IPS DF 6.9 (cell line): ENCODE measurements at regions not wholly inside any gene's neighbourhood (a gene's known extent, or its start where the extent isn't known, plus 50 kb on each side); places are given as distances from the start of the nearest gene placed in this dataset.

Source experiments
- DNase-seq: peaks from one replicate; pipeline ENCODE4 v3.0.0-alpha.2; 2013; ENCODE audit warnings: low read depth, low spot score
- H3K27ac ChIP-seq: one replicate; pipeline ENCODE4 v1.5.1; 2013; ENCODE audit warnings: low read length, control low read depth
- H3K27me3 ChIP-seq: 2 replicates; pipeline ENCODE4 v1.6.1; 2013; ENCODE audit warnings: mild to moderate bottlenecking, low read length; ENCODE audit not compliant: control insufficient read depth, insufficient read depth
- H3K36me3 ChIP-seq: 2 replicates; pipeline ENCODE4 v1.6.1; 2013; ENCODE audit warnings: low read length; ENCODE audit not compliant: control insufficient read depth, insufficient read depth
- H3K4me1 ChIP-seq: 2 replicates; pipeline ENCODE4 v1.6.1; 2013; ENCODE audit warnings: low read length; ENCODE audit not compliant: control insufficient read depth, insufficient read depth
- H3K4me3 ChIP-seq: 2 replicates; pipeline ENCODE4 v1.5.1; 2013; ENCODE audit warnings: mild to moderate bottlenecking, low read length
- H3K9me3 ChIP-seq: 2 replicates; pipeline ENCODE4 v1.6.1; 2013; ENCODE audit warnings: low read length, inconsistent platforms; ENCODE audit not compliant: control insufficient read depth, insufficient read depth
- whole genome bisulfite sequencing: extraction: QIAGEN DNeasy Blood & Tissue Kit; methylation state at CpG from one replicate; pipeline ENCODE4 v1.1.7; 2013; ENCODE audit warnings: mixed read lengths, missing lambda C conversion rate; ENCODE audit not compliant: insufficient read length, insufficient coverage; 5-methylcytosine and 5-hydroxymethylcytosine counted together

DNA sequence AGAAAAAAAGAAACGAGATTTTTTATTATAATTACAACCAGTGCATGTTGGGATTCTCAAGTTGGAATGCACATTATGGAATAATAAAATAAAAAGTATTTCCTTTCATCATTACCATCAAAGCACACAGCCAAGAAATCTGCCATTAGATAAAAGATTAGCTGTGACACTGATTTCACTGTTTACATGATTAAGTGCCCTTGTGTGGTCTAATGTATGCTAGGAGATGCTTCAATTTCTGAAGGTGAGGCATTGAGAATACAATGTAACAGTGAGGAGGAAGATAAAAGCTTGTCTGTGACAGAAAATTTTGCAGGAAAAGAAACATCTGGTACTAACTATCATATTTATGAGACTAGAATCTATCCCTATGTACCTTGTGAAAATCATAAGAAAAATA is 409.7 kb upstream of the PRMT6 start:
- H3K27ac ChIP-seq: no peak overlapping the region
- no CpG with 5 or more reads among the region's 1 CpG for WGBS
- no peaks in the 10 kb centered on the region for H3K36me3 ChIP-seq
- no peaks in the 10 kb centered on the region for H3K4me1 ChIP-seq
- no peak overlapping the region for H3K4me3 ChIP-seq
- no peaks in the 10 kb centered on the region for H3K9me3 ChIP-seq
- no peak for DNase-seq
- H3K27me3 ChIP-seq: no peaks in the 10 kb centered on the region

DNA sequence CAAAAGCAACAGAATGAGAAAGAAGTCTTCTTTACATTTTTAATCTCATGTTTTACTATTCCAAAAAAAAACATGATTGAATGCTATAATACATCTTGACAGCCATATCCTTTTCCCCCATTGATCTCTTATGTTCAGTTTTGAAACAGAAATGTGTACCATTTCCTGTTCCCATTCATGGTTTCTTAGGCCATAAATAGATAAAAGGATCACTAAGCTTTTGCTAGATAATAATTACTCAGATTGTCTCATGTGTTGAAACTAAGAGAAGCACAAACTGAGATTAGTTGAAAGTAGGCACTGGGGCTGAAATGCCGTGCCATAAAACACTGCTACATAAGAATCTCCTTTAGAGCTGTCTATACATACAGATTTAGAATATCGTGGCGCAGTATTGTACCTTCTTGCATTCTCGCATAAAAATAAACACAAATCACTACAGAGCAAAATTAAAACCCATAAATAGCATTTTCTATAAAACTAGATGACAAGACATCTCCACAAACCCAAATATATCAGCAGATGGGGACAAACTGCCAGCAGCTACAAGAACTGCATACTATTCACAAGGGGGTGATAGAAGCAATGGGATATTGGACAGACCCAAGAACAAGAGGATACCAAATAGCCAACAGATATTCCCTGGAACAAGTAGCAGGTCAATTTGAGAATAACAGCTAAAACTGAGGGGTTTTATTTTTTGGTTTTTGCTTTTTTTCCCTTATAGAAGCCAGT is 405.3 kb upstream of the PRMT6 start:
- H3K27ac ChIP-seq: no peak overlapping the region
- no peak for DNase-seq
- H3K4me1 ChIP-seq: no peaks in the 10 kb centered on the region
- no peaks in the 10 kb centered on the region for H3K36me3 ChIP-seq
- no peaks in the 10 kb centered on the region for H3K27me3 ChIP-seq
- no peaks in the 10 kb centered on the region for H3K9me3 ChIP-seq
- WGBS: no CpG with 5 or more reads among the region's 4 CpGs
- no peak overlapping the region for H3K4me3 ChIP-seq

DNA sequence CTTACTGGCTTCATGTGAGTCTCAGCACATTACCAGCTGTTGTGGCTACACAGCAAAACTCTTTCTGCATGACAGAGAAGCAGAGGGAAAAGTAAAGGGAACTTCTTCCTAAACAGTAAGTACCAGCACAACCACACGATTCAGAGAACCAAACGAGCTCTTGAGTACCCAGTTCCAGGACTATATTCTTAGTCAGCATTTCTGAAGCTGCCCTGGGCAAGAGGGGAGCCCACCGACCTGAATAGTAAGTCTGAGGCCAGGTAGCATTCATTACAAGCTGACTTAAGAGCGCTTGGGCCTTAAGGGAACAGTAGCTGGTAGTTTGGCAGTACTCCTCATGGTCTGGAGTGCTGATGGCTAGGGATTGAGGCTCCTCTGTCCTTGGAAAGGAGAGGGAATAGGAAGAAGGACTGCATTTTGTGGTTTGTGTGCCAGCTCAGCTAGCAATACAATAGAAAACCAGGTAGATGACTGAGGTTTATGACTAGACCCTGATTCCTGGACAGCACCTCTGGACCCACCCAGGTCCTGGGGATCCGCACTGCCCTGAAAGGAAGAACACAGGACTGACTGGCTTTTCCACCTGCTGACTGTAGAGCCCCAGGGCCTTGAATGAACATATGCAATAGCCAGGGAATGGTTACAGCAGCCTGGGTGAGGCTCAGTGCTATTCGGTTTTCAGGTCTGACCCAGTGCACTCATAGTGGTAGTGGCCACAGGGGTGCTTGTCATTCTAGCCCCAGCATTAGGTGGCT is 396.8 kb upstream of the PRMT6 start:
- WGBS: no CpG with 5 or more reads among the region's 6 CpGs
- no peaks in the 10 kb centered on the region for H3K9me3 ChIP-seq

DNA sequence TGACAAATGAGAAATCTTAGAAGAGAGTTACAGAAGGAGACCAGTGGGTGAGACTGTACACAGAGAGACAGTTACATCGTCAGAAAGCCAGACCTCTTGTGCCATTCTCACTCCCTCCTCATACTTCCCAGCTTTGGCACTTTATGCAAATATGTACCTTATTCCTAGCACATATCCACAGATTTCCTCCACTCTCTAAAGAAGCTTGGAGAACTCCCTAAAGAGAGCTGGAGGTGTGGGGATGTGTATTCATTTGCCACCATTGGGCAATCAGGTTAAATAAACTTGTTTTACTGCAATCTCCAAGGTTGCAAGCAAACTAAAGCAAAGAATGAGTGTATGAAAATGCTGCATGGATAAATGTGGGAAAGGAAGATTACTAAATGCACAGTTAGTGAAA is 380.9 kb upstream of the PRMT6 start:
- H3K9me3 ChIP-seq: no peaks in the 10 kb centered on the region
- H3K4me3 ChIP-seq: no peak overlapping the region
- no peak for DNase-seq
- no peaks in the 10 kb centered on the region for H3K36me3 ChIP-seq
- no peak overlapping the region for H3K27ac ChIP-seq
- no CpG with 5 or more reads among the region's 1 CpG for WGBS
- no peaks in the 10 kb centered on the region for H3K27me3 ChIP-seq
- H3K4me1 ChIP-seq: no peaks in the 10 kb centered on the region

More for the DNA sequence above, 396.8 kb upstream of the PRMT6 start:
- DNase-seq: no peak
- Histone ChIP-seq H3K27ac (no peak overlapping the region), H3K4me1 (no peaks in the 10 kb centered on the region), H3K4me3 (no peak overlapping the region), H3K36me3 (no peaks in the 10 kb centered on the region), H3K27me3 (no peaks in the 10 kb centered on the region)

DNA sequence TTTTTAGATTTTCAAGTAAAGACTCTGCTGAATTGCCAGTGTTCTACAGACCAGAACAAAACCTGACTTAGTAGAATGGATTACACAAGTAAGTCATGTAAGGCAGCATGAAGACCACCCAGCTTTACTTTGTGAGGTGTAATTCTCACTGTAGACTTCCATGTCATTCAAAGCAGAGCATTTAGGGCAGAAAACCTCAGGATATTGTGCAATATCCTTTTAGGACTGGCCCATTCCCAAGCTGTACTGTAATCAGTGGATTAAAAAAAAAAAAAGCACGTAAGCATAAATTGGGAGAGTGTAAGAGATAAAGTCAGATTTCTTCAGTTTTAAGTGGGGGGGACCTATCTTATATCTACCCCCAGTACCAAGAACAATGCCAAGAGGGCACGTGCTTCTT is 380.5 kb upstream of the PRMT6 start:
- no peaks in the 10 kb centered on the region for H3K9me3 ChIP-seq
- no peak overlapping the region for H3K27ac ChIP-seq
- no peaks in the 10 kb centered on the region for H3K4me1 ChIP-seq
- WGBS: no CpG with 5 or more reads among the region's 2 CpGs
- DNase-seq: no peak
- H3K36me3 ChIP-seq: no peaks in the 10 kb centered on the region
- no peak overlapping the region for H3K4me3 ChIP-seq
- H3K27me3 ChIP-seq: no peaks in the 10 kb centered on the region

DNA sequence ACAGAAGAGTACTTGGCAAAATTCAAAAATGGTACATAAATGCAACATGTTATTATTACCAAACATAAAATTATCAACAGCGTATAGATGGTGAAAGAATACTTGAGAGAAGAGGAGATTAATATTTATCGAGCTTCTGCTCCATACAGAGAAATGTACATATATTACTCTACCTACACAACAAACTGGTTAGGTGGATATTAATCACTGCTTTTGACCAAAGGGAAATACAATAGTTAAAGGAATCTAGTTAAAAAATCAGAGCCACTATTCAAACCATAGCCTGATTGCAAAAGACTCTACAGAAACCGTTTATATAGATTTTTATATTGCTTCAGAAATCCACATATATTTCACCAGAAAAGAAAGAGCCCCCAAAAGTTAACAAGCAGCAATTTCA is 379.3 kb upstream of the PRMT6 start:
- no peak for DNase-seq
- peaks cover 2% of the 10 kb centered on the region; the same call in 1 of the 2 replicates for H3K4me1 ChIP-seq
- H3K9me3 ChIP-seq: no peaks in the 10 kb centered on the region
- H3K27ac ChIP-seq: no peak overlapping the region
- no peaks in the 10 kb centered on the region for H3K27me3 ChIP-seq
- no CpG with 5 or more reads among the region's 3 CpGs for WGBS
- no peaks in the 10 kb centered on the region for H3K36me3 ChIP-seq
- H3K4me3 ChIP-seq: no peak overlapping the region

DNA sequence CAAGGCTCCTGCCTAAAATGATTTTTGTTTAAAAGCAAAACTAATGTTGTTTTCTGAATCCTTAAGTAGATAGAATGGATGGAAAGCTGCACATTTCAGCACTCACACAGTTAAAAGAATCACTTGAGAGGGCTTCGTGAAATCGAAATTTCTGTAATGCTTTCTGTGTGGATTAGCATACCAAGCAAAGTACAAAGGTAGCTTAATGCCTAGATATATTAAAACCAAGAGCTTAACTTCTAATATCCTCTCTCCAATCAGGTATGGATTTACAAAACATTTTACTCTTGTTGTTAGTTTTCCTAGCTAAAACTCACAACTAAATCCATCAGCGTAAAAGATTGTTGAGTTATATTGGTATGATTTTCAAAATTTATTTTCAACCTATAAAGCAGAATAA is 378.8 kb upstream of the PRMT6 start:
- peaks cover 2% of the 10 kb centered on the region; the same call in 1 of the 2 replicates for H3K4me1 ChIP-seq
- no peaks in the 10 kb centered on the region for H3K36me3 ChIP-seq
- H3K27me3 ChIP-seq: no peaks in the 10 kb centered on the region
- H3K4me3 ChIP-seq: no peak overlapping the region
- H3K9me3 ChIP-seq: no peaks in the 10 kb centered on the region
- no peak for DNase-seq
- H3K27ac ChIP-seq: no peak overlapping the region
- WGBS: no CpG with 5 or more reads among the region's 3 CpGs

DNA sequence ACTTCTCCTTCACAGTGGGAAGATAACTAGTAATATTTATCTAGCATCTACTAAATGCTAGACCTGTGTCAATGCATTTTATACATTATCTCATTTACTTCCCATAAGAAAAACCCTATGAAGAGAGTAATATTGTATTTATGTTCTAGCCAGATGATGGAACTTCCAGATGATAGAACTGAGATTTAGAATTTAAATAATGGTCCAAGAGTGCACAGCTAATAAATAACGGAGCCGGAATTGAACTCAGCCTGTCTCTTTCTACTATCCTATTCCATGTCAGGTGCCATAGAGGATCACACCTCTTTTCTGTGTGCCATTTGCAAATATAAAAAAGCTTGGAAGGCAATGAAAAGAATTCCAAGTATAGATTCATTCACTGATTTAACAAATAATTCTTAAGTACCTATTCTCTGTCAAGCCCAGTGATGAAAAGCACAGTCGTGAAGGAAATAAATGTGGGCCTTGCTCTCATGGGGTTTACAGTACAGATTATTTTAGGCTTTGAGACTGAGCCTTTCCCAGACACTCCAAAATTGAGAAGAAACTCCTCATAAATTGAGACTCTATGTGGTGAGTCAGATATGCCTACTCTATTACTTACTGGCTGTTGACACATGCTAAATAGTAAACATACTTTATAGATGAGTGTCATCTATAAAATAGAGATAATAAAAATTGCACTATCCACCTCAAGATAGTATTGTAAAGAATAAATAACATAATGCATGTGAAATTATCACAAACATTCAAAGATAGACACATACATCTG is 378.0 kb upstream of the PRMT6 start:
- Histone ChIP-seq H3K4me1 (peaks cover 2% of the 10 kb centered on the region; the same call in 1 of the 2 replicates), H3K27ac (no peak overlapping the region), H3K27me3 (no peaks in the 10 kb centered on the region), H3K36me3 (no peaks in the 10 kb centered on the region), H3K4me3 (no peak overlapping the region), H3K9me3 (no peaks in the 10 kb centered on the region)
- DNase-seq: no peak
- WGBS: no CpG with 5 or more reads among the region's 3 CpGs

DNA sequence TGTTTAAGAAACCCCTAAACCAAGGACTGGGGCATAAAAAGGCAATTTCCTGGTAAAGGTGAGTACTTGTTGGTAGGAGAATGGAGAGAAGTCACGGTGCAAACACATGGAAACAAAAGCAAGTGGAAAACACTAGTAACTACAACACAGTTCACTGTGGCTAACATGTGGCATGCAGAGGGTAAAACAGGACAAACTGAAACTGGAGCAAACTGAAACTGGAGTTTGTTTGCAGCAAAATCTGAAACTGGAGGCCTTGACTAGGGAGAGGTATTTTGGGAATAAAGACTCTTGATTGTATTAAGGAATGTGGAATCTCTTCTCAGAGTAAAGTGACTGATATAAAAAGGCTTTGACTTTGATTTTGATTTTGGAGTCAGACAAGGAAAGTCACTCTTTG is 376.3 kb upstream of the PRMT6 start:
- Histone ChIP-seq H3K9me3 (no peaks in the 10 kb centered on the region), H3K27me3 (no peaks in the 10 kb centered on the region), H3K4me1 (peaks cover 2% of the 10 kb centered on the region; the same call in 1 of the 2 replicates), H3K27ac (no peak overlapping the region), H3K36me3 (no peaks in the 10 kb centered on the region), H3K4me3 (no peak overlapping the region)
- no peak for DNase-seq
- no CpG with 5 or more reads among the region's 1 CpG for WGBS

DNA sequence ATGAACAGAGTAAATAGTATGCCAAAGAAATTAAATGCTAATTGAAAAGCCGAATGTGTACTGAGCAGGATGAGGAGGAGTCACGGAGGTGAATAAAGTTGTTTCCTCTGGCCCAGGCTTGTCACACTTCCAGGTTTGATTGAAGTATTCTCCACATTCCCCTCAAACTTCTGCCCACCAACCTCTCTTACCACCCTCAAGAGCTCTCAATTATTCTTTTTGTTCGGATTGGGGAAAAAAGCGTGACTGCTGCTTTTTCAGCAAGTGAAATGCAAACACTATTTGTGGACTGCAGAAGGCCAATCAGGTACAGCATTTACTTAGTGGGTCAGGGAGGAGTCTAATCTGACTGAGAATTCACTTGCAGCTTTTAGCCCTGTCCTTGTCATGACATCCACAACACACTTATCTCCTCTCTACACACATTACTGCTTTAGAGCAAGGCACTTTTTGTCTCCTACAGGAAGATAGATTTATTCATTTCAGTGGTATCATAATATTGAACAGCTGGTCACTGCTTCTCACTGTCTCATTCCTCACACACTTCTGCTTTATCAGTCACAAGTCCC is 375.6 kb upstream of the PRMT6 start:
- Histone ChIP-seq H3K4me1 (peaks cover 2% of the 10 kb centered on the region; the same call in 1 of the 2 replicates), H3K27me3 (no peaks in the 10 kb centered on the region), H3K27ac (no peak overlapping the region), H3K9me3 (no peaks in the 10 kb centered on the region), H3K4me3 (no peak overlapping the region), H3K36me3 (no peaks in the 10 kb centered on the region)
- no CpG with 5 or more reads among the region's 4 CpGs for WGBS
- DNase-seq: no peak
